Frontal cortex (tissue), 3 donors: ENCODE measurements at regions not wholly inside any gene's neighbourhood (a gene's known extent, or its start where the extent isn't known, plus 50 kb on each side); places are given as distances from the start of the nearest gene placed in this dataset.

Source experiments
- DNase-seq, 2 donors: peaks; one replicate each; pipeline ENCODE4 v3.0.0; 2012; ENCODE audit warnings: low spot score in 2 of 2
- FAIRE-seq: peaks from 2 replicates; lab custom pipeline; 2012; peaks lifted over from hg19 to GRCh38; lab: Jason Lieb, UNC
- donor health status: control.
- donor health status: control.
- donor health status: control.

DNA sequence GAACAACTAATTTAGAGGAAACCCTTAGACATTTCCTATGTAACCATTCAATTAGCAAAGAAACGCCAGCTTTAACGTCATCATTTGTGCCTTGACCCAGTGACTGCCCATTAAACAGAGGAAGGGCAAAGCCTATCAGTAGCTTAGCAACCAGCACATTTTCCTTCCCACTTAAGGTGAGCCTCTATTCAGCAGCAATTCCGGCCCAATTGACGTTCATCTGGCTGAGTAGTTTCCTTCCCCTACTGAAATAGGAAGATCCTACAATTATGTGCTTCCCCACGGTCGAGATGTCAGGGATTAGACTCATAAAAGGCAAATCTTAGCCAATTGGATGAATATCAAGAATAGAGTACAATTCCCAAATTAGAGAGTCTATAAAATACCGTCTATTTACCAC is 482.1 kb upstream of the ADAMTS5 start:
- DNase-seq (no peak), FAIRE-seq (no peak)

DNA sequence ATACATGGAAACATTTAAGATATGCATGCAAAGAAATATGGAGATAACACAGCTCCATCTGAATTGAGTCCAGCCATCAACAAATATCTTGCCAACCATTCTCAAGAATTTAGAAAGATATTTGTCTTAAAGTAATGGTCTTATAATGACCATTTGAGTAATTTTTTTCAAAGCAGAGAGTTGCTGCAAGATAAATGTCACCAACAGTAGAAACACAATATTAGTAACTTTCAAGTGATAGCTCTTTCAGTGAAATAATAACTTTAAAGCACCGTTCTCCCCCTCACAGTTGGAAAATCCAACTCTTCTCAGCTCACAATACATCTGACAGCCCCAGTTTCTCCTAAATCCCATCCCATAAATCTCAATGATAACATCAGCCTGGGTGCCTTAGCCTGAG is 481.0 kb upstream of the ADAMTS5 start:
- no peak for DNase-seq
- no peak for FAIRE-seq

DNA sequence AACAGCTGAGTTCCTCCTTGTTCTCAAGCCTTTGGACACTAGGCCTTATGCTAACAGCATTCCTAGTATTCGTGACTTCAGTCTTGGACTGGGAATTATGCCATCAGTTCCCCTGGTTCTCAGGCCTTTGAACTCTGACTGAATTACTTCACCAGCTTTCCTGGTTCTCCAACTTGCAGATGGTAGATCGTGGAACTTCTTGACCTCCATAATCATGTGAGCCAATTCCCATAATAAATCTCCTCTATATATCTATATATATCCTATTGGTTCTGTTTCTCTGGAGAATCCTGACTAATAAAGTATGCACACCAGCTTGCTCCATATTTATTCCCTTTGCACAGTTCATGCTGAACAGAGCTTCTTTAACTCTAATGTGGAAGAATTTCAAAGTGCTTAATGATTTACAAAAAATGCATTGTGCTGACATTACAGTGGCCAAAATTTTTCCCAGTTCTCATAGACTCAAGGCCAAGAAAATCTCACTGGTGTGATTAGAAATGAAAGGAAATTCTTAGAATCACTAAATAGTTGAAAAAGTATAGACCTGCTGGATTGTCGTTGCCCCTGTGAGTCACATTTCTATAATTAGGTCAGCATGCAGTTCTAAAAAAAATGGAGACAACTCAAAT is 462.9 kb upstream of the ADAMTS5 start:
- no peak for FAIRE-seq
- no peak for DNase-seq

- FAIRE-seq (no peak), DNase-seq (no peak)
These were observed 459.3 kb upstream of the ADAMTS5 start for GRCh38 chr21:27426196-27426595.

DNA sequence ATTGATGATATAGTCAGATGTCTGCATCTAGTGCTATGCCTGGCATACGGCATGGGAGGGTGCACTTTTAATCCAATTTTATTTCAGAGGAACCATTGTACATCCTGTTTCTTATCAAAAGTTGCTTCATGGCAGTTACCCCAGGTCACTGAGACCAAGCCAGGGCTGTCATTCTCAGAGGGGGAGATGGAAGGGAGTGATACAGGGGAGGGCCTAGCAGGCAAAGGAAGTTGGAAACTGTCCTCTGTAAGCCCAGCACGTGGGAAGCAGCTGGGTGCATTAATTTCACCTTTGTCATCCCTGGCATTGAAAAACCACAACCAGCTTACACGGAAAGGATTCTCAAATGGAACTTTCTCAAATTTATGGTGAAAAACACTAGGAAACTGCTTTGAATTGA is 458.7 kb upstream of the ADAMTS5 start:
- DNase-seq (no peak), FAIRE-seq (no peak)

GRCh38 chr21:27425172-27425571 is 458.3 kb upstream of the ADAMTS5 start:
- no peak for DNase-seq
- FAIRE-seq, result no peak

- DNase-seq (no peak), FAIRE-seq (no peak)
These were observed 457.7 kb upstream of the ADAMTS5 start for GRCh38 chr21:27424601-27425000.

- DNase-seq, result no peak
- FAIRE-seq, result no peak
These were observed 457.2 kb upstream of the ADAMTS5 start for GRCh38 chr21:27423906-27424595.

GRCh38 chr21:27423038-27423437 is 456.1 kb upstream of the ADAMTS5 start:
- FAIRE-seq (no peak), DNase-seq (no peak)

DNA sequence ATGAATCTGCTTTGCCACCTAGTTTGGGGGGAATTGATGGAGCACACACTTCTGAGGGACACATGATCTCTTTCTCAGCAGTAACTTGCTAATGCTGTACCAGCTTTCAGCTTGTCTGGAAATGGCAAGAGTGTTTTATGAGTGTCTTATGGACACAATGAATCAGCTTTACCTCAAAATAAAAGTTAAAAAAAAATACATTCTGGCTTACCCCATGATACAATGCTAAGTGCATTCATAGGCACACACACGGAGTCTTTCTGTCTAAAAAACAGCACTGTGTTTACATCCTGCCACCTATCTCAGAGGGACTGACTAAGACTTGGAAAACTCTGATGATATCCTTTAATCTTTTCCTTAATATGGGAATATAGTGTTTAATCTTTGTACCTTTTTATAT is 455.5 kb upstream of the ADAMTS5 start:
- FAIRE-seq (no peak), DNase-seq (no peak)

DNA sequence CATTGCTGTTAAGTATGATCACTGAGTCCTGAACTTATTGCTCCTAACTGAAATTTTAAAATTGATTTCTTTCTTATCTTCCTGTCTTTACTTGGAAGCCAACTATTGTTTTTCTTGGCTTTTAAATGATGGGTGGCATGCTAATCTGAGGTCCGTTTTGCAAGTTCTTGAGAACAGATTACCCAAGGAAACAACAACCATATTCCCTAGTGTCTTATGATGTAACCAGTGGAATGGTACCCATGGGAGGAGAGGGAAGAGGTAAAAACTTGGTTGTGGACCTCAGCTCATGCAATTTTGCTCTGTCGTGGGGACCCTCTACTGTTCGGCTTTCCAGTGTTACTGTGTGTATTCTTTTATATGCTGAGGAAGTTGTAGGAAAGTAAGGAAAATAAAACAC is 454.8 kb upstream of the ADAMTS5 start:
- DNase-seq (no peak), FAIRE-seq (no peak)

DNA sequence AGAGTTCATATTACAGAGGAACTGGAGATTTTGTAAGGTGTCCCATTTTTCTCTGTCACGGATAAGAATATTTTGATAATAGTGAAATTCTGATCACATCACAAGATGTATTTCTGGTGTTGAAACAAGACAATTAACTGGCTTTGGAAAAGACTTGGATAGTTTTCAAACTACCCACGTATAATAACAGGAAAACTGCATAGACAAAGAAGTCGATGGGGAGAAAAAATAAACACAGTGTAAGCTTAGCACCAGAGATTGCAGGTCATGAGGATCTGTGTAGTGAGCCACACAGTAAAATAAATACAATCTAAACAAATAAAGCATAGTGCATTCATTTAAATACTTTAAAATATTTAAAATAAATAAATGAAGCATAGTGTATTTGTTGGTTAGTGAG is 452.3 kb upstream of the ADAMTS5 start:
- FAIRE-seq (no peak), DNase-seq (no peak)

GRCh38 chr21:27418346-27418745 is 451.5 kb upstream of the ADAMTS5 start:
- FAIRE-seq (no peak), DNase-seq (no peak)

GRCh38 chr21:27412530-27412929 is 445.6 kb upstream of the ADAMTS5 start:
- DNase-seq, result no peak

GRCh38 chr21:27408826-27409225 is 441.9 kb upstream of the ADAMTS5 start:
- FAIRE-seq (no peak), DNase-seq (no peak)

More at GRCh38 chr21:27412530-27412929, 445.6 kb upstream of the ADAMTS5 start:
- FAIRE-seq, result no peak

DNA sequence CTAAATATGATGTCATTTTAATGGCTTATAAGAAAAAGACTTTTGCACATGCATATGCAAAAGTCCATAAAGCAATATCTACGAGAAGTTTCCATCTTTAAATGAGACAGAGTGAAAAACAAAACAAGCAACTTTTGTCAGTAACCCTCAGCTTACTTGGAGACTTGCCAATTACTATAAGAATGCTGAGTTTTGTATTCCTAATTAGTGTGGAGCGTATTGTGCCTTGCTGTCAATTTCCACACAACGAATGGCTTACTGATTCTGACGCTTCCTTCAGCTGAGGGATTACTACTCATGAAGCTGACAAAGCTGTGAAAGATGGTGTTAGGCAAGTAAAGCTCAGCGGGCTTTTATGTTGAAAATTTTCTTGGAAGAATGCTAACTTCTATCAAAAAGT is 440.4 kb upstream of the ADAMTS5 start:
- no peak for DNase-seq
- no peak for FAIRE-seq

DNA sequence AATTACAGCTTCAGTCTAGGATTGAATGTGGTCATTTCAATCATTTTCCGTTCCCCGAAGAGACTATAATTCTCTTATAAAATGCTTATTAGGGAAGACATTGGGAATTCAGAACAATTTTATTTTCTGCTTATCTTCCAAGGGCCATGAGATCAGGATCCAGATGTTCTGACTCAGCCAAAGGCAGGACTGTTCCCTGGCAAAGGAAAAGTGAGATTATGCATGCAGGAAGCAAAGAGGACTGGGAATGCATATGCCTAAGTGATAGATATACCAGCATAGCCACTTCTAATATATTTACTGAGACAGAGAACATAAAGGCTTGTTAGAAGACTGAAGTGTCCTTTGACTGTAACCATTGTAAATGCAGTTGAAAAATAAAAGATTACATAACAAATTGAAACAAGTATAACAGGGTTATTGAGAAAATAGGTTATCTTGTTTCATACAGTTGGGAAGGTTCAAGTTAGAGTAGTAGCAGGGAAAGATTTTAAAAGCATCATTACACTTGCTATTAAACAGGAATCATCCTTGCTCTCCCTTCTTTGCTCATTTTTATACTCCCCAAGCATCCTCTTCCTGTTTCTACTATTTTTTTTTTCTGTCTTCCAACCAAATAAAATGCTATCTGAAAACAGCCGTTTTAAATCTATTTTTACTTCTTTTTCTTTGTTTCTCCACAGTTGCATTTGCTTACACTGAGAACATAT is 439.6 kb upstream of the ADAMTS5 start:
- DNase-seq (no peak), FAIRE-seq (no peak)

DNA sequence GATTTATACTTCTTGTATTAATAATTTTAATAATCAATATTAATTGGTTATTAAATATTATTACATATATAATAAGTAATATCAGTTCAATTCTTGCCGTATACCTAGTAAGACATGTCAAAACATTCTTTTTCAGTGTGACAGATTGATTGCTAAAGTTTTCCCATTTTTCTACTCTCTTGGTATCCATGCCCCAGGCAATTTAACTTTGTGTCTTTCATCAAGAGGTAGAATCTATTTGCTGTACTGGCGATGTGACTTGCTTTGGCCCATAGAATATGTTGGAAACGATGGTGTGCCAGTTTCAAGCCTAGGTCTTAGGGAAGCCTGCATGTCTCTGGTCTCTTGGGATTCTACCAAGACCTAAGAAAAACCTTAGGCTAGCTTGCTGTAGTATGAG is 436.1 kb upstream of the ADAMTS5 start:
- DNase-seq (no peak), FAIRE-seq (no peak)

GRCh38 chr21:27400045-27400444 is 433.2 kb upstream of the ADAMTS5 start:
- FAIRE-seq, result no peak

GRCh38 chr21:27397578-27397977 is 430.7 kb upstream of the ADAMTS5 start:
- FAIRE-seq (no peak), DNase-seq (no peak)

More at GRCh38 chr21:27400045-27400444, 433.2 kb upstream of the ADAMTS5 start:
- DNase-seq, result no peak

DNA sequence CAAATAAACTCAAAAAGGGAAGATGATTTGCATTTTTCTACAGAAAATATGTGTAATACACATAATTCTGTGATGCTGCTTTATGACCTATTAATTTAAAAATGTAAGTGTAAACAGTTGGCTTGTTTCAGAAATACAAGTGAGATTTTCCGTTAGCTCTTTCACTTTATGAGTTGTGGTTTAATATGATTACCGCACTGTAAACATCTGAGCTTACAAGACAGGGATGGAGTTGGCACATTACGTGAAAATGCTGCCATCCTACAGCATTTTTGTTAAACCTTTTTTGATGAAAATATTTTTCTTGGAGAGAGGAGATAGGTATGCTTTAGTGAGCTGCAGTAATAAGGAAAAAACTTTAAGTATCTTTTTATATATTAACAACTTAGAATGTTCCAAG is 426.8 kb upstream of the ADAMTS5 start:
- FAIRE-seq (no peak), DNase-seq (no peak)
